Heart left ventricle (tissue), 13 donors: ENCODE measurements at regions not wholly inside any gene's neighbourhood (a gene's known extent, or its start where the extent isn't known, plus 50 kb on each side); places are given as distances from the start of the nearest gene placed in this dataset.

ENCODE experiments used
- POLR2A ChIP-seq, 2 donors: fragments of 450-650 bp; IDR thresholded peaks; one replicate each; pipeline ENCODE4 v1.6.1; 2017; ENCODE audit warnings: antibody characterized with exemption in 2 of 2, mild to moderate bottlenecking in 2 of 2, moderate library complexity in 2 of 2
- TF ChIP-seq, protein P1 (sequence below), 12 donors: fragments of 200-600 bp; sonication (generic) in 4 of 12; IDR thresholded peaks; one replicate each; pipeline versions ENCODE4 v1.5.0 to v1.8.0; 2018 to 2022; ENCODE audit warnings: antibody characterized with exemption in 12 of 12, mild to moderate bottlenecking in 5 of 12
- donor health status: ischemic (EF 13 %, LVEDD 7.1; RV severe dilation, severe dysfunction).
- donor health status: DM: no; HTN: yes; CAD: no.
- donor health status: DM: no; HTN: no; CAD: no.
- donor health status: ischemic (EF 25% LVEDD 6.9; RV normal size, moderate dysfunction).
- donor health status: ischemic (EF 25% LVEDD 5.7; RV mildly dilated, moderate dysfunction).
- donor health status: ischemic (EF 35%, LVEDD 5.7; RV mildly dilated, moderate dysfunction).
- donor health status: nonischemic (EF 11% LVEDD 7.7; RV severe dilation, severe dysfunction).
- donor health status: DM: yes; HTN: yes; CAD: no.
- donor health status: PGD.
- donor health status: ischemic (EF 29% LVEDD 5.4; RV normal size, mild dysfunction).
- donor health status: nonischemic (EF 23%, LVEDD 6.1; RV moderate dilation, normal function).

- no peak for TF ChIP-seq POLR2A (IDR thresholded peaks at IDR 0.05)
- TF ChIP-seq, protein P1, sequence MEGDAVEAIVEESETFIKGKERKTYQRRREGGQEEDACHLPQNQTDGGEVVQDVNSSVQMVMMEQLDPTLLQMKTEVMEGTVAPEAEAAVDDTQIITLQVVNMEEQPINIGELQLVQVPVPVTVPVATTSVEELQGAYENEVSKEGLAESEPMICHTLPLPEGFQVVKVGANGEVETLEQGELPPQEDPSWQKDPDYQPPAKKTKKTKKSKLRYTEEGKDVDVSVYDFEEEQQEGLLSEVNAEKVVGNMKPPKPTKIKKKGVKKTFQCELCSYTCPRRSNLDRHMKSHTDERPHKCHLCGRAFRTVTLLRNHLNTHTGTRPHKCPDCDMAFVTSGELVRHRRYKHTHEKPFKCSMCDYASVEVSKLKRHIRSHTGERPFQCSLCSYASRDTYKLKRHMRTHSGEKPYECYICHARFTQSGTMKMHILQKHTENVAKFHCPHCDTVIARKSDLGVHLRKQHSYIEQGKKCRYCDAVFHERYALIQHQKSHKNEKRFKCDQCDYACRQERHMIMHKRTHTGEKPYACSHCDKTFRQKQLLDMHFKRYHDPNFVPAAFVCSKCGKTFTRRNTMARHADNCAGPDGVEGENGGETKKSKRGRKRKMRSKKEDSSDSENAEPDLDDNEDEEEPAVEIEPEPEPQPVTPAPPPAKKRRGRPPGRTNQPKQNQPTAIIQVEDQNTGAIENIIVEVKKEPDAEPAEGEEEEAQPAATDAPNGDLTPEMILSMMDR (IDR thresholded peaks at IDR 0.05), result no peak
Observed at GRCh38 chr4:67397031-67397430, 148.3 kb downstream of the CENPC start.
